Dedifferentiated amniotic fluid mesenchymal stem cell (primary cell): ENCODE measurements at regions not wholly inside any gene's neighbourhood (a gene's known extent, or its start where the extent isn't known, plus 50 kb on each side); places are given as distances from the start of the nearest gene placed in this dataset.

Experiments
- DNase-seq: peaks from one replicate; pipeline ENCODE4 v3.0.0-alpha.2; 2016; ENCODE audit errors: extremely low spot score

GRCh38 chr14:98274596-98274995 lies 997.4 kb downstream of the BCL11B start:
- DNase-seq, result no peak

GRCh38 chr14:98278800-98279199 lies 993.2 kb downstream of the BCL11B start:
- DNase-seq, result no peak

GRCh38 chr14:98280436-98280835 lies 991.6 kb downstream of the BCL11B start:
- DNase-seq, result no peak

GRCh38 chr14:98288825-98289224 lies 983.2 kb downstream of the BCL11B start:
- DNase-seq, result no peak

GRCh38 chr14:98290596-98290995 lies 981.4 kb downstream of the BCL11B start:
- DNase-seq, result no peak

GRCh38 chr14:98292191-98292590 lies 979.8 kb downstream of the BCL11B start:
- no peak for DNase-seq

- no peak for DNase-seq
Measured at GRCh38 chr14:98293576-98293975, 978.4 kb downstream of the BCL11B start.

- no peak for DNase-seq
Measured at GRCh38 chr14:98296895-98297294, 975.1 kb downstream of the BCL11B start.

- no peak for DNase-seq
Measured at GRCh38 chr14:98297567-98297966, 974.4 kb downstream of the BCL11B start.

GRCh38 chr14:98298481-98299244 lies 973.3 kb downstream of the BCL11B start:
- DNase-seq, result no peak

GRCh38 chr14:98301681-98302080 lies 970.3 kb downstream of the BCL11B start:
- DNase-seq, result no peak

GRCh38 chr14:98304574-98304973 lies 967.4 kb downstream of the BCL11B start:
- no peak for DNase-seq

GRCh38 chr14:98309591-98309990 lies 962.4 kb downstream of the BCL11B start:
- DNase-seq, result no peak

GRCh38 chr14:98312006-98312405 lies 960.0 kb downstream of the BCL11B start:
- no peak for DNase-seq

- DNase-seq, result no peak
Measured at GRCh38 chr14:98321841-98322240, 950.2 kb downstream of the BCL11B start.

GRCh38 chr14:98323836-98324235 lies 948.2 kb downstream of the BCL11B start:
- no peak for DNase-seq

GRCh38 chr14:98325761-98326160 lies 946.2 kb downstream of the BCL11B start:
- no peak for DNase-seq

GRCh38 chr14:98328496-98328895 lies 943.5 kb downstream of the BCL11B start:
- no peak for DNase-seq

- no peak for DNase-seq
Measured at GRCh38 chr14:98334186-98334585, 937.8 kb downstream of the BCL11B start.

GRCh38 chr14:98341211-98341610 lies 930.8 kb downstream of the BCL11B start:
- no peak for DNase-seq

- no peak for DNase-seq
Measured at GRCh38 chr14:98345161-98345560, 926.8 kb downstream of the BCL11B start.

- DNase-seq, result no peak
Measured at GRCh38 chr14:98347686-98348085, 924.3 kb downstream of the BCL11B start.

- DNase-seq, result no peak
Measured at GRCh38 chr14:98348505-98348904, 923.5 kb downstream of the BCL11B start.

GRCh38 chr14:98350213-98350612 lies 921.8 kb downstream of the BCL11B start:
- no peak for DNase-seq
